PC-9 (cell line): ENCODE measurements at regions not wholly inside any gene's neighbourhood (a gene's known extent, or its start where the extent isn't known, plus 50 kb on each side); places are given as distances from the start of the nearest gene placed in this dataset.

Source experiments
- BruUV-seq: library from RNA; stranded (reverse); fragments of 400-500 nt; replicated peaks from 2 replicates; lab custom pipeline; 2021; lab: Mats Ljungman, UMichigan
- CTCF ChIA-PET: fragments of 300-600 bp; sonication (Branson Sonifier 250); formaldehyde crosslinking; loops from one replicate; lab custom pipeline; 2022; ENCODE audit warnings: antibody characterized with exemption; lab: Charles Lee
- POLR2A ChIA-PET: fragments of 300-600 bp; sonication (Branson Sonifier 250); formaldehyde crosslinking; loops from one replicate; lab custom pipeline; 2022; ENCODE audit warnings: antibody characterized with exemption; ENCODE audit not compliant: unreplicated experiment; lab: Charles Lee
- DNase-seq, 2 experiments: peaks; one replicate each; pipeline versions ENCODE4 v3.0.0 to v3.0.0-alpha.2; 2015 to 2022; ENCODE audit warnings: mixed read lengths in 1 of 2
- H2AFZ ChIP-seq: fragments of 200-600 bp; sonication (generic); 2 replicates; pipeline ENCODE4 v1.8.1; 2017; ENCODE audit warnings: antibody characterized with exemption
- H3F3A ChIP-seq: fragments of 200-600 bp; sonication (generic); 2 replicates; pipeline ENCODE4 v1.8.1; 2017; ENCODE audit warnings: antibody characterized with exemption, mild to moderate bottlenecking, low read depth; ENCODE audit not compliant: insufficient read depth
- H3K27ac ChIP-seq: fragments of 200-600 bp; sonication (generic); 2 replicates; pipeline ENCODE4 v1.6.1; 2016; ENCODE audit warnings: mixed run types
- H3K27me3 ChIP-seq: fragments of 200-600 bp; sonication (generic); 2 replicates; pipeline ENCODE4 v1.6.1; 2016; ENCODE audit warnings: low read depth, mixed run types; ENCODE audit not compliant: insufficient read depth
- H3K36me3 ChIP-seq: fragments of 200-600 bp; sonication (generic); 2 replicates; pipeline ENCODE4 v1.6.1; 2016; ENCODE audit warnings: low read depth, mixed run types
- H3K4me1 ChIP-seq: fragments of 200-600 bp; sonication (generic); replicated peaks from 2 replicates; pipeline ENCODE4 v1.6.1; 2016; ENCODE audit warnings: mixed run types; ENCODE audit not compliant: insufficient read depth
- H3K4me2 ChIP-seq: fragments of 200-600 bp; sonication (generic); 2 replicates; pipeline ENCODE4 v1.6.1; 2017; ENCODE audit warnings: mixed run types
- H3K4me3 ChIP-seq: fragments of 200-600 bp; sonication (generic); 2 replicates; pipeline ENCODE4 v1.6.1; 2016; ENCODE audit warnings: mixed run types
- H3K79me2 ChIP-seq: fragments of 200-600 bp; sonication (generic); 2 replicates; pipeline ENCODE4 v1.6.1; 2017; ENCODE audit warnings: low read depth, mixed run types
- H3K9me2 ChIP-seq: fragments of 200-600 bp; sonication (generic); 2 replicates; pipeline ENCODE4 v1.8.1; 2017; ENCODE audit warnings: mild to moderate bottlenecking; ENCODE audit not compliant: insufficient read depth
- H3K9me3 ChIP-seq: fragments of 200-600 bp; sonication (generic); 2 replicates; pipeline ENCODE4 v1.8.1; 2016; ENCODE audit warnings: low read depth; ENCODE audit not compliant: insufficient read depth
- H4K20me1 ChIP-seq: fragments of 200-600 bp; sonication (generic); 2 replicates; pipeline ENCODE4 v1.8.1; 2017; ENCODE audit not compliant: insufficient read depth
- EZH2 ChIP-seq: fragments of 200-600 bp; sonication (generic); IDR thresholded peaks from 2 replicates; pipeline ENCODE4 v1.8.0; 2017; ENCODE audit warnings: antibody characterized with exemption, low read depth
- intact Hi-C: fragments of 100-400 bp; cut with micrococcal nuclease; formaldehyde crosslinking; loops from one replicate; pipeline ENCODE4 v1.10.0; 2022; ENCODE audit not compliant: unreplicated experiment
- TF ChIP-seq, protein P1 (sequence below): fragments of 200-600 bp; sonication (generic); conservative IDR thresholded peaks from 2 replicates; pipeline ENCODE4 v1.6.1; 2017; ENCODE audit warnings: mixed run types, antibody characterized with exemption, mild to moderate bottlenecking, moderate library complexity

DNA sequence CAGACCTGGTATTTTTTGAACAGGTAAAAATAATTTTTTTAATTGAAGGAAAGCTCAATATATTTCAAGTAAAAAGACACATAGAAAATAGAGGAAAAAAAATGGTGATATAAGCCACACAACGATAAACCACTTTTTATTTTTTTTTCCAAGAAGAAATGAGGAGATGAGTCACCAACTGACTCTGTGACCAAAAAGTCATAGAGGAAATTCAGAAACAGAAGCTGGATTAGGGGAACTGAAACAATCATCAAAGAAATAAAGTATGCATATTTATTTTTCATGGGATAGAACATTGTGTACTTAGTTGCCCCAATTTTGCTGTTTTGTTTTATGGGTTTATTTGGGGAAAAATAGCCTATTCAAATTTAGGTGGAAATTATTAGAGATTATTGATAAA is 176.8 kb upstream of the AGR3 start:
- no peak overlapping the region for H3K4me2 ChIP-seq
- ChIA-PET POLR2A (no interaction called here), CTCF (no interaction called here)
- intact Hi-C loops: no loop called here
- no TSS peak for BruUV-seq
- no peak overlapping the region for H2AFZ ChIP-seq
- no peaks in the 10 kb centered on the region for H3K27me3 ChIP-seq
- no peaks in the 10 kb centered on the region for H4K20me1 ChIP-seq
- H3K9me3 ChIP-seq: no peaks in the 10 kb centered on the region; the same call in 1 of the 2 replicates
- TF ChIP-seq, protein P1, sequence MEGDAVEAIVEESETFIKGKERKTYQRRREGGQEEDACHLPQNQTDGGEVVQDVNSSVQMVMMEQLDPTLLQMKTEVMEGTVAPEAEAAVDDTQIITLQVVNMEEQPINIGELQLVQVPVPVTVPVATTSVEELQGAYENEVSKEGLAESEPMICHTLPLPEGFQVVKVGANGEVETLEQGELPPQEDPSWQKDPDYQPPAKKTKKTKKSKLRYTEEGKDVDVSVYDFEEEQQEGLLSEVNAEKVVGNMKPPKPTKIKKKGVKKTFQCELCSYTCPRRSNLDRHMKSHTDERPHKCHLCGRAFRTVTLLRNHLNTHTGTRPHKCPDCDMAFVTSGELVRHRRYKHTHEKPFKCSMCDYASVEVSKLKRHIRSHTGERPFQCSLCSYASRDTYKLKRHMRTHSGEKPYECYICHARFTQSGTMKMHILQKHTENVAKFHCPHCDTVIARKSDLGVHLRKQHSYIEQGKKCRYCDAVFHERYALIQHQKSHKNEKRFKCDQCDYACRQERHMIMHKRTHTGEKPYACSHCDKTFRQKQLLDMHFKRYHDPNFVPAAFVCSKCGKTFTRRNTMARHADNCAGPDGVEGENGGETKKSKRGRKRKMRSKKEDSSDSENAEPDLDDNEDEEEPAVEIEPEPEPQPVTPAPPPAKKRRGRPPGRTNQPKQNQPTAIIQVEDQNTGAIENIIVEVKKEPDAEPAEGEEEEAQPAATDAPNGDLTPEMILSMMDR: no peak
- TF ChIP-seq EZH2: no peak
- no peaks in the 10 kb centered on the region for H3K9me2 ChIP-seq
- H3K27ac ChIP-seq: no peak overlapping the region
- H3K36me3 ChIP-seq: no peaks in the 10 kb centered on the region
- no peaks in the 10 kb centered on the region for H3F3A ChIP-seq
- no peak for DNase-seq
- no peaks in the 10 kb centered on the region for H3K4me1 ChIP-seq
- H3K79me2 ChIP-seq: no peaks in the 10 kb centered on the region
- H3K4me3 ChIP-seq: no peak overlapping the region

DNA sequence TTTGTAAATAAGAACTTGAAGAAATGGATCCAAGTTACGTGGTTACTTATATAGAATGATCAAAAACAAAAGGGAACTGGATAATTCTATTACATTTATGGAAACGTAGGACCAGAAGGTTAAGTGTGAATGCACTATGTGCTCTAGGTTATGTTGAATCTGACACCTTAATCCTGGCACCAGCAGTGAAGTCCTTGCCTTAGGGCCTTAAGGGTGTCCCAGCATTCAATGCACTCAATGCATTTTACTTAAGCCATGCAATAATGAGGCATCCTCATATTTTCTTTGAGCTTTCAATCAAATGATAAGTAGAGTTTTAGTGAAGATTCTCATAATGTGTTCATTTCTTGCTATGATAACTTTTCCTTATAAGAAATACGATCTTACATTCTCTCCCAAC is 178.3 kb upstream of the AGR3 start:
- DNase-seq: no peak
- H3K4me1 ChIP-seq: no peaks in the 10 kb centered on the region
- H4K20me1 ChIP-seq: no peaks in the 10 kb centered on the region
- no peak overlapping the region for H3K4me3 ChIP-seq
- ChIA-PET POLR2A (no interaction called here), CTCF (no interaction called here)
- no peaks in the 10 kb centered on the region; the same call in 1 of the 2 replicates for H3K9me2 ChIP-seq
- H3K27ac ChIP-seq: no peak overlapping the region
- intact Hi-C loops: no loop called here
- no peak overlapping the region for H3K4me2 ChIP-seq
- TF ChIP-seq EZH2: no peak
- TF ChIP-seq, protein P1: no peak
- no peaks in the 10 kb centered on the region for H3F3A ChIP-seq
- no peaks in the 10 kb centered on the region for H3K79me2 ChIP-seq
- BruUV-seq: no TSS peak
- H3K36me3 ChIP-seq: no peaks in the 10 kb centered on the region
- no peaks in the 10 kb centered on the region; the same call in 1 of the 2 replicates for H3K9me3 ChIP-seq
- no peaks in the 10 kb centered on the region for H3K27me3 ChIP-seq
- H2AFZ ChIP-seq: no peak overlapping the region

DNA sequence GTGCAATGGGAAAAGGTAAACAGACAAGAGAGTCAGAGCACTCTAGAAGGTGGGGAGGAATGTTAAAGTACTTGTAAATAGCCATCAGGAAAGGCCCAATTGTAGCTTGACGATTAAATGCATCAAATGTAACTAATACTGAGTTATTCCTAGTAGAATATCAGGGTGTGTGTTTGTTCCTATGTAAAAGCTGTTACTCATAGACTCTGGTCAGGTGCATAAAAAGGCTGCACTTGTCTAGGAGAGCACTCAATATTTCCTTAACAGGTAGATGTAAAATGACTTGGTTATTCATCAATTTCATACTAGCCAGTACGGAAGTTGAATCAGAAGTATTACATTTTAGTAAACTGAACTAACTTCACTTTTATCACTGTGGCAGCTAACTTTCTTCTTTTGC is 179.7 kb upstream of the AGR3 start:
- Histone ChIP-seq H3F3A (no peaks in the 10 kb centered on the region), H3K4me1 (no peaks in the 10 kb centered on the region), H3K36me3 (no peaks in the 10 kb centered on the region), H3K9me2 (no peaks in the 10 kb centered on the region; the same call in 1 of the 2 replicates), H3K27me3 (no peaks in the 10 kb centered on the region), H3K9me3 (no peaks in the 10 kb centered on the region), H4K20me1 (no peaks in the 10 kb centered on the region), H3K4me3 (no peak overlapping the region), H3K79me2 (no peaks in the 10 kb centered on the region), H2AFZ (no peak overlapping the region), H3K4me2 (no peak overlapping the region), H3K27ac (no peak overlapping the region)
- BruUV-seq: no TSS peak
- TF ChIP-seq EZH2: no peak
- TF ChIP-seq, protein P1: no peak
- POLR2A ChIA-PET: no interaction called here
- no peak for DNase-seq
- intact Hi-C loops: no loop called here
- CTCF ChIA-PET: no interaction called here
